Caco-2 (cell line): ENCODE measurements at regions not wholly inside any gene's neighbourhood (a gene's known extent, or its start where the extent isn't known, plus 50 kb on each side); places are given as distances from the start of the nearest gene placed in this dataset.

ENCODE experiments used
- BruUV-seq: library from RNA; stranded (reverse); fragments of 400-500 nt; replicated peaks from 2 replicates; lab custom pipeline; 2021; lab: Mats Ljungman, UMichigan
- CTCF ChIA-PET: fragments of 300-600 bp; sonication (Branson Sonifier 250); formaldehyde crosslinking; loops from one replicate; lab custom pipeline; 2022; ENCODE audit warnings: antibody characterized with exemption; lab: Charles Lee
- POLR2A ChIA-PET: fragments of 300-600 bp; sonication (Branson Sonifier 250); formaldehyde crosslinking; loops from one replicate; lab custom pipeline; 2022; ENCODE audit warnings: antibody characterized with exemption; lab: Charles Lee
- DNase-seq, 2 experiments: peaks; one replicate each; pipeline versions ENCODE4 v3.0.0 to v3.0.0-alpha.2; 2020 to 2022
- H3K27me3 ChIP-seq: replicated peaks from 2 replicates; pipeline ENCODE4 v1.6.0; 2011; ENCODE audit warnings: low read length; ENCODE audit not compliant: control insufficient read depth, insufficient read depth
- H3K36me3 ChIP-seq: 2 replicates; pipeline ENCODE4 v1.5.1; 2011; ENCODE audit warnings: low read length; ENCODE audit not compliant: control insufficient read depth, insufficient read depth
- H3K4me1 ChIP-seq: fragments of 250-450 bp; sonication (Bioruptor Pico); 2 replicates; pipeline ENCODE4 v1.5.1; 2020; ENCODE audit warnings: mild to moderate bottlenecking
- H3K4me3 ChIP-seq: 2 replicates; pipeline ENCODE4 v1.5.1; 2011; ENCODE audit warnings: low read depth, mild to moderate bottlenecking, control low read depth, low read length
- H3K9me3 ChIP-seq: fragments of 250-450 bp; sonication (Bioruptor Pico); 2 replicates; pipeline ENCODE4 v1.5.1; 2020; ENCODE audit warnings: mild to moderate bottlenecking, moderate library complexity
- H3K27ac Mint-ChIP-seq: one replicate; pipeline ENCODE4 v1.8.0; 2022; ENCODE audit warnings: mixed read lengths; ENCODE audit not compliant: unreplicated experiment
- H3K27me3 Mint-ChIP-seq: one replicate; pipeline ENCODE4 v1.8.0; 2022; ENCODE audit warnings: mixed read lengths; ENCODE audit not compliant: insufficient read depth, unreplicated experiment
- H3K36me3 Mint-ChIP-seq: one replicate; pipeline ENCODE4 v1.8.0; 2022; ENCODE audit warnings: mild to moderate bottlenecking, mixed read lengths; ENCODE audit not compliant: insufficient read depth, unreplicated experiment
- H3K4me1 Mint-ChIP-seq: one replicate; pipeline ENCODE4 v1.8.0; 2022; ENCODE audit warnings: low read depth, mixed read lengths; ENCODE audit not compliant: unreplicated experiment
- H3K4me3 Mint-ChIP-seq: one replicate; pipeline ENCODE4 v1.8.0; 2022; ENCODE audit warnings: mild to moderate bottlenecking, moderate library complexity, mixed read lengths; ENCODE audit not compliant: unreplicated experiment
- H3K9me3 Mint-ChIP-seq: one replicate; pipeline ENCODE4 v1.8.0; 2022; ENCODE audit warnings: mixed read lengths; ENCODE audit not compliant: unreplicated experiment
- intact Hi-C: fragments of 100-400 bp; cut with micrococcal nuclease; formaldehyde crosslinking; loops from one replicate; pipeline ENCODE4 v1.10.0; 2022; ENCODE audit not compliant: unreplicated experiment
- TF ChIP-seq, protein P1 (sequence below), 2 experiments: fragments of 200-600 bp in 1 of 2; IDR thresholded peaks; 1 replicate in 1 of 2; 2 replicates in 1 of 2; pipeline versions ENCODE4 v1.5.1 to v1.8.0; 2011 to 2022; ENCODE audit warnings: antibody characterized with exemption in 1 of 2, control low read depth in 1 of 2, inconsistent platforms in 1 of 2, low read depth in 1 of 2, low read length in 1 of 2, mild to moderate bottlenecking in 1 of 2, moderate library complexity in 1 of 2; ENCODE audit not compliant: insufficient read depth in 1 of 2, severe bottlenecking in 1 of 2, unreplicated experiment in 1 of 2

DNA sequence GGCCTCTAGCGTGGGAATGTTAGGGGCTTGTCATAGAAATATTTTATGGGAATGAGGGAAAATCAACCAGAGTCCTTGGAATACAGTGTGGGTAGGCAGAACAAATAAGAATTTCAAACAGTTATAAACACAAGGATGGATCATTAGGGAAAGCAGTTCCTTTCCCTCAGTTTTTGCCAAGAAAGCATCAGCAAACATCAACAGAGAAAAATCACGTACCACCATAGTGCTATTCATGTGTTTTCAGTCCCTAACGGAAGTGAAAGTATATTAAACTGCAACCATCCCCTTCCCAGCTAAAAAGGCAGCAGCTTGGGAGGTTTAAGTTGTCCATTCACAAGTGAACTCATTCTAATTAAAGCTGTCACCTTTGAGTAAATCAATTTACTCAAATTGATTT, 334.4 kb upstream of the PCDH18 start:
- H3K36me3 ChIP-seq, result no peaks in the 10 kb centered on the region
- TF ChIP-seq, protein P1, sequence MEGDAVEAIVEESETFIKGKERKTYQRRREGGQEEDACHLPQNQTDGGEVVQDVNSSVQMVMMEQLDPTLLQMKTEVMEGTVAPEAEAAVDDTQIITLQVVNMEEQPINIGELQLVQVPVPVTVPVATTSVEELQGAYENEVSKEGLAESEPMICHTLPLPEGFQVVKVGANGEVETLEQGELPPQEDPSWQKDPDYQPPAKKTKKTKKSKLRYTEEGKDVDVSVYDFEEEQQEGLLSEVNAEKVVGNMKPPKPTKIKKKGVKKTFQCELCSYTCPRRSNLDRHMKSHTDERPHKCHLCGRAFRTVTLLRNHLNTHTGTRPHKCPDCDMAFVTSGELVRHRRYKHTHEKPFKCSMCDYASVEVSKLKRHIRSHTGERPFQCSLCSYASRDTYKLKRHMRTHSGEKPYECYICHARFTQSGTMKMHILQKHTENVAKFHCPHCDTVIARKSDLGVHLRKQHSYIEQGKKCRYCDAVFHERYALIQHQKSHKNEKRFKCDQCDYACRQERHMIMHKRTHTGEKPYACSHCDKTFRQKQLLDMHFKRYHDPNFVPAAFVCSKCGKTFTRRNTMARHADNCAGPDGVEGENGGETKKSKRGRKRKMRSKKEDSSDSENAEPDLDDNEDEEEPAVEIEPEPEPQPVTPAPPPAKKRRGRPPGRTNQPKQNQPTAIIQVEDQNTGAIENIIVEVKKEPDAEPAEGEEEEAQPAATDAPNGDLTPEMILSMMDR (IDR thresholded peaks at IDR 0.05; ENCODE audit: insufficient read depth in 1 of 2, low read depth in 1 of 2, low read length in 1 of 2, severe bottlenecking in 1 of 2, unreplicated experiment in 1 of 2), result no peak
- no peaks in the 10 kb centered on the region for H3K27me3 ChIP-seq
- intact Hi-C loops, result no loop called here
- Mint-ChIP-seq H3K27me3 (no peaks in the 10 kb centered on the region), H3K9me3 (no peaks in the 10 kb centered on the region), H3K27ac (no peak overlapping the region), H3K4me3 (no peak overlapping the region), H3K36me3 (no peaks in the 10 kb centered on the region), H3K4me1 (no peaks in the 10 kb centered on the region)
- H3K4me1 ChIP-seq, result no peaks in the 10 kb centered on the region
- CTCF ChIA-PET, result no interaction called here
- H3K4me3 ChIP-seq, result no peak overlapping the region
- POLR2A ChIA-PET, result no interaction called here
- DNase-seq, result no peak
- BruUV-seq, result no TSS peak
- no peaks in the 10 kb centered on the region for H3K9me3 ChIP-seq

DNA sequence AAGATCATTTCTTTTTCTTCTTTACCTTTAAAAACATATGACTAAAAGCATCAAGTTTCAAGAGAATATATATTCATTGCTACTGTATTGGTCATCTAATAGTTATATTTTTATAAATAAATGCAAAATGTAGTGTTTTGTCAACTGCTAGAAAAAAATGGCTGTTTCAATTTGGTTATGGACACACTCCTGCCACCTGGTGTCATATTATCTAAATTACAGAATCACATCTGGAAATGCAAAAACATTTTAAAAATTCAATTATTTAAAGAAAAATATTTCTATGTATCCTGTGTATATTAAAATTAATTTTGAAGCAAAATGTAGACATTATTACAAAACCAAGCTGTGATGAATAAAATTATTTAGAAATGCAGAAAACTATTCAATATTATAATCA, 329.4 kb upstream of the PCDH18 start:
- TF ChIP-seq, protein P1 (IDR thresholded peaks at IDR 0.05; ENCODE audit: insufficient read depth in 1 of 2, low read depth in 1 of 2, low read length in 1 of 2, severe bottlenecking in 1 of 2, unreplicated experiment in 1 of 2), result peak; percentile 14 to 15
- Mint-ChIP-seq H3K9me3 (no peaks in the 10 kb centered on the region), H3K4me1 (peaks cover 7% of the 10 kb centered on the region)

DNA sequence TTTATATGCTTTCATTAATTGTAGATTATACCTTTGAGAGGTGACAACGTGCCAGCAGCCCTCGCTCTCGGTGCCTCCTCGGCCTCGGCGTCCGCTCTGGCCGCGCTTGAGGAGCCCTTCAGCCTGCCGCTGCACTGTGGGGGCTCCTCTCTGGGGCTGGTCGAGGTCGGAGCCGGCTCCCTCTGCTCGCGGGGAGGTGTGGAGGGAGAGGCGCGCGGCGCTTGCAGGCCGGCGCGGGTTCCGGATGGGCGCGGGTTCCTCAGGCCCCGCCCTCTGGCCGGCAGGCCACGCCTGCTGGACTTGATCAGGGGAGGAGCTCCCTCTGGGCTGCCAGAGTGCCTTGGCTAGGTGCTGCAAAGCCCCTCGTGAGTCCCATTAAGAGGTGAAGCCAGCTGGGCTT, 321.1 kb upstream of the PCDH18 start:
- Mint-ChIP-seq H3K36me3 (no peaks in the 10 kb centered on the region), H3K9me3 (peaks cover 19% of the 10 kb centered on the region), H3K4me1 (peaks cover 20% of the 10 kb centered on the region), H3K27ac (no peak overlapping the region), H3K4me3 (no peak overlapping the region), H3K27me3 (no peaks in the 10 kb centered on the region)
- Histone ChIP-seq H3K4me3 (no peak overlapping the region), H3K4me1 (peaks cover 16% of the 10 kb centered on the region), H3K36me3 (no peaks in the 10 kb centered on the region), H3K27me3 (no peaks in the 10 kb centered on the region), H3K9me3 (peaks cover 13% of the 10 kb centered on the region)
- intact Hi-C loops, result no loop called here
- ChIA-PET CTCF (no interaction called here), POLR2A (no interaction called here)
- no TSS peak for BruUV-seq
- TF ChIP-seq, protein P1 (IDR thresholded peaks at IDR 0.05; ENCODE audit: insufficient read depth in 1 of 2, low read depth in 1 of 2, low read length in 1 of 2, severe bottlenecking in 1 of 2, unreplicated experiment in 1 of 2), result no peak
- DNase-seq, result no peak

More for the DNA sequence above, 329.4 kb upstream of the PCDH18 start:
- intact Hi-C loops, result loop anchor here (1.0 kb wide), 2 partner anchors 41 to 128 kb away; no protein-coding TSS in a partner anchor
- no peak overlapping the region for H3K4me3 ChIP-seq
- CTCF ChIA-PET, result interaction anchor here (1.0 to 2.7 kb wide), 2 partner anchors 42 to 128 kb away, joined by 4 to 11 read pairs; no protein-coding TSS in a partner anchor
- BruUV-seq, result no TSS peak
- no peaks in the 10 kb centered on the region for H3K27me3 ChIP-seq
- no peaks in the 10 kb centered on the region for H3K36me3 ChIP-seq
- no peaks in the 10 kb centered on the region for H3K9me3 ChIP-seq
- POLR2A ChIA-PET, result no interaction called here
- H3K36me3 Mint-ChIP-seq, result no peaks in the 10 kb centered on the region
- no peak overlapping the region for H3K27ac Mint-ChIP-seq
- H3K4me3 Mint-ChIP-seq, result no peak overlapping the region
- no peaks in the 10 kb centered on the region for H3K27me3 Mint-ChIP-seq
- H3K4me1 ChIP-seq, result no peaks in the 10 kb centered on the region
- peak in 1 of 2 experiments; percentile 7 for DNase-seq
